Esophagus muscularis mucosa (tissue), 4 donors: ENCODE measurements at regions not wholly inside any gene's neighbourhood (a gene's known extent, or its start where the extent isn't known, plus 50 kb on each side); places are given as distances from the start of the nearest gene placed in this dataset.

Source experiments
- DNase-seq: peaks from one replicate; pipeline ENCODE4 v3.0.0-alpha.2; 2017; ENCODE audit errors: extremely low spot score
- H3K27ac ChIP-seq, 4 donors: fragments of 200-600 bp; sonication (generic); replicated peaks in 1 of 4; 1 replicate in 3 of 4; 2 replicates in 1 of 4; pipeline ENCODE4 v1.5.1; 2016 to 2019; ENCODE audit warnings: mild to moderate bottlenecking in 1 of 4
- H3K27me3 ChIP-seq, 4 donors: fragments of 200-600 bp; sonication (generic); one replicate each; pipeline versions ENCODE4 v1.5.1 to v1.6.0; 2016 to 2019
- H3K36me3 ChIP-seq, 4 donors: fragments of 200-600 bp; sonication (generic); one replicate each; pipeline ENCODE4 v1.5.1; 2016 to 2019
- H3K4me1 ChIP-seq, 4 donors: fragments of 200-600 bp; sonication (generic); one replicate each; pipeline ENCODE4 v1.5.1; 2016 to 2019
- H3K4me3 ChIP-seq, 4 donors: fragments of 200-600 bp; sonication (generic); 1 replicate in 2 of 4; 2 replicates in 2 of 4; pipeline ENCODE4 v1.5.1; 2016 to 2019; ENCODE audit warnings: mild to moderate bottlenecking in 4 of 4, moderate library complexity in 1 of 4
- H3K9me3 ChIP-seq, 4 donors: fragments of 200-600 bp; sonication (generic); 1 replicate in 3 of 4; 2 replicates in 1 of 4; pipeline ENCODE4 v1.5.1; 2016 to 2019
- EP300 ChIP-seq: sonication (generic); formaldehyde crosslinking; IDR thresholded peaks from one replicate; pipeline ENCODE4 v1.6.1; 2017; ENCODE audit warnings: antibody characterized with exemption
- POLR2A ChIP-seq: fragments of 450-650 bp; IDR thresholded peaks from one replicate; pipeline ENCODE4 v1.6.1; 2017; ENCODE audit warnings: antibody characterized with exemption, moderate library complexity, mild to moderate bottlenecking, low read depth
- POLR2AphosphoS5 ChIP-seq, 2 donors: sonication (generic); formaldehyde crosslinking; IDR thresholded peaks; one replicate each; pipeline ENCODE4 v1.6.1; 2017; ENCODE audit warnings: antibody characterized with exemption in 2 of 2
- WGBS: methylation state at CpG from one replicate; pipeline ENCODE4 v1.1.5; 2018; 5-methylcytosine and 5-hydroxymethylcytosine counted together
- intact Hi-C: fragments of 100-400 bp; cut with DNase I; formaldehyde crosslinking; loops from one replicate; pipeline ENCODE4 v1.15.1; 2023
- TF ChIP-seq, protein P1 (sequence below), 3 experiments: fragments of 200-600 bp in 2 of 3; fragments of 450-650 bp in 1 of 3; sonication (generic) in 2 of 3; IDR thresholded peaks; one replicate each; pipeline ENCODE4 v1.5.1; 2017 to 2019; ENCODE audit warnings: antibody characterized with exemption in 3 of 3, mild to moderate bottlenecking in 2 of 3, moderate library complexity in 1 of 3

DNA sequence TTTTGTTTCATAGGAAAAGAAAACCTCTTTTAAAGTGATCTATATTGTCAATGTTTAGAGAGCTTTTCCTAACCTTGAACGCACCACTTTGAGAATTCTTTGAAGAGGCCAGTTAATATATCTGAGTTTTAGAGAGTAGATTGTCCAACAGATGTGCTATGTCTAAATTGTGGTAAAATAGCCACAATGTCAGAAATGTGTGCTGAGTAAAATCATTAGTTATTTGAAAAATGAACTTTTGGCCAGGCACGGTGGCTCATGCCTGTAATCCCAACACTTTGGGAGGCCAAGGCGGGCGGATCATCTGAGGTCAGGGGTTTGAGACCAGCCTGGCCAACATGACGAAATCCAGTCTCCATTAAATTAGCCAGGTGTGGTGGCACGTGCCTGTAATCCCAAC, 61.6 kb upstream of the KIAA1217 start:
- TF ChIP-seq POLR2A (no peak), POLR2AphosphoS5 (IDR thresholded peaks at IDR 0.05) (no peak), EP300 (no peak)
- TF ChIP-seq, protein P1, sequence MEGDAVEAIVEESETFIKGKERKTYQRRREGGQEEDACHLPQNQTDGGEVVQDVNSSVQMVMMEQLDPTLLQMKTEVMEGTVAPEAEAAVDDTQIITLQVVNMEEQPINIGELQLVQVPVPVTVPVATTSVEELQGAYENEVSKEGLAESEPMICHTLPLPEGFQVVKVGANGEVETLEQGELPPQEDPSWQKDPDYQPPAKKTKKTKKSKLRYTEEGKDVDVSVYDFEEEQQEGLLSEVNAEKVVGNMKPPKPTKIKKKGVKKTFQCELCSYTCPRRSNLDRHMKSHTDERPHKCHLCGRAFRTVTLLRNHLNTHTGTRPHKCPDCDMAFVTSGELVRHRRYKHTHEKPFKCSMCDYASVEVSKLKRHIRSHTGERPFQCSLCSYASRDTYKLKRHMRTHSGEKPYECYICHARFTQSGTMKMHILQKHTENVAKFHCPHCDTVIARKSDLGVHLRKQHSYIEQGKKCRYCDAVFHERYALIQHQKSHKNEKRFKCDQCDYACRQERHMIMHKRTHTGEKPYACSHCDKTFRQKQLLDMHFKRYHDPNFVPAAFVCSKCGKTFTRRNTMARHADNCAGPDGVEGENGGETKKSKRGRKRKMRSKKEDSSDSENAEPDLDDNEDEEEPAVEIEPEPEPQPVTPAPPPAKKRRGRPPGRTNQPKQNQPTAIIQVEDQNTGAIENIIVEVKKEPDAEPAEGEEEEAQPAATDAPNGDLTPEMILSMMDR (IDR thresholded peaks at IDR 0.05), result no peak
- DNase-seq, result no peak
- intact Hi-C loops, result no loop called here
- H3K9me3 ChIP-seq, result no peaks in the 10 kb centered on the region
- no peaks in the 10 kb centered on the region for H3K27me3 ChIP-seq
- WGBS, result 71% methylated on average over 6 of the region's 6 CpGs
- no peaks in the 10 kb centered on the region for H3K36me3 ChIP-seq
- no peak overlapping the region for H3K27ac ChIP-seq
- no peak overlapping the region for H3K4me3 ChIP-seq
- H3K4me1 ChIP-seq, result no peaks in the 10 kb centered on the region

DNA sequence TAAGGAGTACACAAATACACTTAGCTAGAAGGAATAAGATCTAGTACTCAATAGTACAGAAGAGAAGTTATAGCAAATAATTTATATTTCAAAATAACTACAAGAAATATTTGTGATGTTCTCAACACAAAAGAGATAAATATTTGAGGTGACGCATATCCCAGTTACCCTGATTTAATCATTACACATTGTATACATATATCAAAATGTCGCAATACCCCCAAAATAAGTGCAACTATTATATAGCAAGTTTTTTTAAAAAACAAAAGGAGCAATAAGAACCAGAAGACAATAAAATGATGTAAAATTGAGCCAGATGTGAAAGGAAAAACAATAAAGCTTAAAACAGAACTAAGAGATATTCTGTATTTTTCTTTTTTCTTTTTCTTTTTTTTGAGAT, 59.3 kb upstream of the KIAA1217 start:
- no peak overlapping the region for H3K4me3 ChIP-seq
- WGBS, result 95% methylated on average over 2 of the region's 2 CpGs
- H3K4me1 ChIP-seq, result no peaks in the 10 kb centered on the region
- no peaks in the 10 kb centered on the region for H3K9me3 ChIP-seq
- H3K36me3 ChIP-seq, result no peaks in the 10 kb centered on the region
- no peak overlapping the region for H3K27ac ChIP-seq
- no peak for DNase-seq
- intact Hi-C loops, result no loop called here
- no peaks in the 10 kb centered on the region for H3K27me3 ChIP-seq
- TF ChIP-seq POLR2A (no peak), EP300 (no peak), POLR2AphosphoS5 (IDR thresholded peaks at IDR 0.05) (no peak)
- TF ChIP-seq, protein P1 (IDR thresholded peaks at IDR 0.05), result no peak

DNA sequence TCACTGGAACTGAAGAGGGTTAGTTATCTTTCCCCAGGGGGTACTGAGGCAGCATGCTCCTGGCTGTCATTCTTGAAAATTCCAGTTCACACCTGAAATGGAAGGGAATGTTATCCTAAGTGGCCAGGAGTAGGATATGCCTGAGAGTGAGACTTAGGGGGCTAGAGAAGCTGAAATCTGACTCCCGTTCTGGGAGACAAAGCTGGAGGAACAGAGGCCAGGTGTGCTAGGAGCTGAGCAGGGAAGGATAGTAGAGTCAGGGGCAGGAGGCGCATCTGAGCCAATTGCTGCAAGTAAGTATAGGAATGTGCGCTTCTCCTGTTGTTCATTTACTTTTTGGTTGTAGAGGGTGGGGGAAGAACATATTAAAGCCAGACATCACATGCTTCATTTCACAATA, 58.1 kb upstream of the KIAA1217 start:
- 87% methylated on average over 3 of the region's 3 CpGs for WGBS
- H3K4me3 ChIP-seq, result no peak overlapping the region
- intact Hi-C loops, result no loop called here

DNA sequence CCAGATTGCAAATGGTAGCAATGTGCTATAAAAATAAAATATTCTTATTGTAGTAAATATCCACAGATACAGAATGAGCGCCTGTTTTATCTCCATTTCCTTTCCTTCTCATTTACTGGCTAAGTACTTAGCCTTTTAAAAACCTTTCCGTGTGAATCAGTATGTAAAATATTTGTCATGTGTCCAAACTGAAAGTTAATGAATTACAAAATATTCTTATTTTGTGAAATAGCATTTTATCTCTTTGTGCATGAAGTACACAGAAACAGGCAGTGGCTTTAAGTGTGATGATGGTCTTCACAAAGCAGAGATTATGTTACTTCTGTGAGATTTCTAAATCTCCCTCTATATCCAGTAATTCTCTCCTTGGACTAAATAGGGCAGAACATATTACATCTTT, 56.7 kb upstream of the KIAA1217 start:
- H3K36me3 ChIP-seq, result peaks cover 0 to 3% (median 0%) of the 10 kb centered on the region in 4 donors
- WGBS, result 58% methylated on average over 2 of the region's 2 CpGs
- TF ChIP-seq POLR2AphosphoS5 (IDR thresholded peaks at IDR 0.05), result no peak
- no peaks in the 10 kb centered on the region for H3K4me1 ChIP-seq
- no peak overlapping the region for H3K4me3 ChIP-seq
- peaks cover 0 to 10% (median 7%) of the 10 kb centered on the region in 4 donors for H3K9me3 ChIP-seq
- H3K27ac ChIP-seq, result no peak overlapping the region
- DNase-seq, result no peak
- no peaks in the 10 kb centered on the region for H3K27me3 ChIP-seq
- intact Hi-C loops, result no loop called here

More for the DNA sequence above, 58.1 kb upstream of the KIAA1217 start:
- TF ChIP-seq POLR2A, result no peak
- no peak overlapping the region for H3K27ac ChIP-seq
- no peaks in the 10 kb centered on the region for H3K27me3 ChIP-seq
- no peaks in the 10 kb centered on the region for H3K4me1 ChIP-seq
- no peaks in the 10 kb centered on the region for H3K36me3 ChIP-seq
- DNase-seq, result peak; percentile 45
- no peaks in the 10 kb centered on the region for H3K9me3 ChIP-seq

DNA sequence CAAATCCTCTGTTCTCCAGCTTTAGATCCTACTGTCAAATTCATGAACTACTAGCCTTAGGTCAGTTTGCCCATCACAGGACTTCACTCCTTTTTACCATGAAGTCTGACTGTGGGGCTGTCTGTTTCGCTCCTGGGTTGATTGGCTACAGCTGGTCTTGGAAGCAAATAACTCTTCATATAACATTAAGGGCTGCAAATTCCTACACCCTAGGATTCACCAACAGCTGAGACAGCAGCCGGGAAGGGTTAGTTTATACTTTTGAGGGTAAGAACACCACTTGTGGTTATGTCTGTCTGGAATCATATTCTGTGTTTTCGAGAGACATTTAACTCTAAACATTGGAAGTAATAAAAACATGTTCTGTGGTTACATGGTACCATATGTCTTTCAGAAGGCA, 55.9 kb upstream of the KIAA1217 start:
- Histone ChIP-seq H3K36me3 (peaks cover 0 to 3% (median 0%) of the 10 kb centered on the region in 4 donors), H3K4me3 (no peak overlapping the region), H3K9me3 (peaks cover 0 to 18% (median 14%) of the 10 kb centered on the region in 4 donors), H3K4me1 (no peaks in the 10 kb centered on the region), H3K27ac (no peak overlapping the region), H3K27me3 (no peaks in the 10 kb centered on the region)
- DNase-seq, result peak; percentile 82
- whole genome bisulfite sequencing, result 72% methylated on average over 3 of the region's 3 CpGs
- TF ChIP-seq, protein P1 (IDR thresholded peaks at IDR 0.05), result no peak
- no peak for TF ChIP-seq EP300
- no peak for TF ChIP-seq POLR2A
- no peak for TF ChIP-seq POLR2AphosphoS5 (IDR thresholded peaks at IDR 0.05)
- intact Hi-C loops, result no loop called here

DNA sequence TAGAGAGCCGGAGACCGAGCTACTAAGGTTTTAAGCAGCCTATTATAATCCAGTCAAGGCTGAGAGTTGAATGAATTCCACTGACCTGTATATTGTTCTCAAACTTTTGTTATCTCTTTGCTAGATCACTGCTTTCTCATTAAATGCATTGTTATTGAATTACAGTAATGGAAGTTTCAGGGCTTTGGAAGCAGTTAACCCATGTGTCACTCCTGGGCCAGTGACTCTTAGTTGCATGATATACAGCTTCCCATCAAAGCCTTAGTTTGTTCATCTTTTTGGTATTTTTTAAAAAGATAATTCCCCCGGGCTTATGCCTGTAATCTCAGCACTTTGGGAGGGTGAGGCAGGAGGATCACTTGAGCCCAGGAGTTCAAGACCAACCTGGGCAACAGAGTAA, 55.4 kb upstream of the KIAA1217 start:
- Histone ChIP-seq H3K36me3 (peaks cover 0 to 3% (median 0%) of the 10 kb centered on the region in 4 donors), H3K27me3 (no peaks in the 10 kb centered on the region), H3K27ac (no peak overlapping the region), H3K4me3 (no peak overlapping the region), H3K4me1 (no peaks in the 10 kb centered on the region), H3K9me3 (peaks cover 0 to 20% (median 15%) of the 10 kb centered on the region in 4 donors)
- intact Hi-C loops, result no loop called here
- TF ChIP-seq POLR2AphosphoS5 (IDR thresholded peaks at IDR 0.05) (no peak), EP300 (no peak), POLR2A (no peak)
- 52% methylated on average over 3 of the region's 3 CpGs for whole genome bisulfite sequencing
- DNase-seq, result peak; percentile 29
